ENCODE measurements at regions not wholly inside any gene's neighbourhood (a gene's known extent, or its start where the extent isn't known, plus 50 kb on each side); places are given as distances from the start of the nearest gene placed in this dataset.
A peak's percentile ranks its signal among the peaks of the same experiment; 100 is the strongest.

GRCh38 chr2:187976259-187976985 is 315.3 kb upstream of the GULP1 start:
- TF ChIP-seq POLR2A (IDR thresholded peaks at IDR 0.05; ENCODE audit: extremely low read depth, insufficient read length) (no peak), MYC (IDR thresholded peaks at IDR 0.05; ENCODE audit: low read depth, low read length) (no peak), MAX (IDR thresholded peaks at IDR 0.05; ENCODE audit: low read depth, low read length) (no peak), CTCF (IDR thresholded peaks at IDR 0.05; ENCODE audit: low read depth, low read length) (no peak)
- H3K4me3 ChIP-seq (ENCODE audit: low read depth, low read length), result no peak overlapping the region
- DNase-seq (ENCODE audit: low read depth), result no peak

GRCh38 chr2:187976986-187977333 is 314.7 kb upstream of the GULP1 start:
- DNase-seq (ENCODE audit: low read depth), result no peak
- TF ChIP-seq POLR2A (IDR thresholded peaks at IDR 0.05; ENCODE audit: extremely low read depth, insufficient read length) (no peak), CTCF (IDR thresholded peaks at IDR 0.05; ENCODE audit: low read depth, low read length) (no peak), MYC (IDR thresholded peaks at IDR 0.05; ENCODE audit: low read depth, low read length) (no peak), MAX (IDR thresholded peaks at IDR 0.05; ENCODE audit: low read depth, low read length) (no peak)
- H3K4me3 ChIP-seq (ENCODE audit: low read depth, low read length), result no peak overlapping the region

GRCh38 chr2:187978356-187978755 is 313.3 kb upstream of the GULP1 start:
- no peak for TF ChIP-seq CTCF (IDR thresholded peaks at IDR 0.05; ENCODE audit: low read depth, low read length)
- no peak for TF ChIP-seq POLR2A (IDR thresholded peaks at IDR 0.05; ENCODE audit: extremely low read depth, insufficient read length)
- TF ChIP-seq MAX (IDR thresholded peaks at IDR 0.05; ENCODE audit: low read depth, low read length), result no peak
- TF ChIP-seq MYC (IDR thresholded peaks at IDR 0.05; ENCODE audit: low read depth, low read length), result no peak
- H3K4me3 ChIP-seq (ENCODE audit: low read depth, low read length), result no peak overlapping the region
- DNase-seq (ENCODE audit: low read depth), result no peak

GRCh38 chr2:187982668-187983067 is 309.0 kb upstream of the GULP1 start:
- no peak overlapping the region for H3K4me3 ChIP-seq (ENCODE audit: low read depth, low read length)
- peak; percentile 88 for DNase-seq (ENCODE audit: low read depth)
- no peak for TF ChIP-seq POLR2A (IDR thresholded peaks at IDR 0.05; ENCODE audit: extremely low read depth, insufficient read length)
- peak; percentile 90 for TF ChIP-seq MAX (IDR thresholded peaks at IDR 0.05; ENCODE audit: low read depth, low read length)
- no peak for TF ChIP-seq CTCF (IDR thresholded peaks at IDR 0.05; ENCODE audit: low read depth, low read length)
- peak; percentile 85 for TF ChIP-seq MYC (IDR thresholded peaks at IDR 0.05; ENCODE audit: low read depth, low read length)

- no peak overlapping the region for H3K4me3 ChIP-seq (ENCODE audit: low read depth, low read length)
- no peak for DNase-seq (ENCODE audit: low read depth)
- TF ChIP-seq MYC (IDR thresholded peaks at IDR 0.05; ENCODE audit: low read depth, low read length), result no peak
- TF ChIP-seq POLR2A (IDR thresholded peaks at IDR 0.05; ENCODE audit: extremely low read depth, insufficient read length), result no peak
- TF ChIP-seq MAX (IDR thresholded peaks at IDR 0.05; ENCODE audit: low read depth, low read length), result no peak
- no peak for TF ChIP-seq CTCF (IDR thresholded peaks at IDR 0.05; ENCODE audit: low read depth, low read length)
Measured at GRCh38 chr2:187985195-187985594, 306.5 kb upstream of the GULP1 start.

Measured in NB4 (cell line).